Osteoblast (primary cell): ENCODE measurements at regions not wholly inside any gene's neighbourhood (a gene's known extent, or its start where the extent isn't known, plus 50 kb on each side); places are given as distances from the start of the nearest gene placed in this dataset.

Source experiments
- DNase-seq: peaks from one replicate; pipeline ENCODE4 v3.0.0; 2011; ENCODE audit warnings: low spot score, mixed read lengths; ENCODE audit not compliant: insufficient read length; ENCODE audit errors: missing footprints
- H2AFZ ChIP-seq: 2 replicates; pipeline ENCODE4 v1.6.0; 2011; ENCODE audit warnings: mild to moderate bottlenecking, low read length
- H3K27ac ChIP-seq: 2 replicates; pipeline ENCODE4 v1.5.1; 2011; ENCODE audit warnings: mild to moderate bottlenecking, low read depth, low read length, moderate library complexity
- H3K27me3 ChIP-seq: 2 replicates; pipeline ENCODE4 v1.6.0; 2012; ENCODE audit warnings: mild to moderate bottlenecking, control low read depth, inconsistent platforms, low read length, moderate library complexity; ENCODE audit not compliant: insufficient read depth
- H3K36me3 ChIP-seq: 2 replicates; pipeline ENCODE4 v1.5.1; 2011; ENCODE audit warnings: mild to moderate bottlenecking, low read length, control low read depth, moderate library complexity; ENCODE audit not compliant: insufficient read depth
- H3K4me1 ChIP-seq: 2 replicates; pipeline ENCODE4 v1.5.1; 2011; ENCODE audit warnings: mild to moderate bottlenecking, low read length, control low read depth, moderate library complexity; ENCODE audit not compliant: insufficient read depth
- H3K4me2 ChIP-seq: 2 replicates; pipeline ENCODE4 v1.6.0; 2011; ENCODE audit warnings: mild to moderate bottlenecking, low read length; ENCODE audit not compliant: insufficient read depth
- H3K4me3 ChIP-seq: fragments of 200-600 bp; sonication (generic); 3 replicates; pipeline ENCODE4 v1.5.1; 2012; ENCODE audit warnings: mild to moderate bottlenecking, low read length, inconsistent platforms; ENCODE audit not compliant: insufficient read depth
- H3K79me2 ChIP-seq: 2 replicates; pipeline ENCODE4 v1.6.0; 2012; ENCODE audit warnings: mild to moderate bottlenecking, low read length, control low read depth, inconsistent platforms; ENCODE audit not compliant: insufficient read depth
- H3K9me3 ChIP-seq: 2 replicates; pipeline ENCODE4 v1.5.1; 2011; ENCODE audit warnings: low read depth, low read length, control low read depth
- H4K20me1 ChIP-seq: 2 replicates; pipeline ENCODE4 v1.6.0; 2012; ENCODE audit warnings: mild to moderate bottlenecking, low read length, control low read depth; ENCODE audit not compliant: insufficient read depth
- CTCF ChIP-seq: IDR thresholded peaks from 2 replicates; pipeline ENCODE4 v1.5.1; 2011; ENCODE audit warnings: mild to moderate bottlenecking, low read depth, low read length, moderate library complexity; ENCODE audit errors: extremely low read depth

GRCh38 chr1:218101409-218101808 lies 183.7 kb upstream of the RRP15 start:
- no peak for DNase-seq
- no peak for TF ChIP-seq CTCF
- Histone ChIP-seq H3K4me3 (no peak overlapping the region), H2AFZ (no peak overlapping the region), H4K20me1 (no peaks in the 10 kb centered on the region), H3K4me1 (no peaks in the 10 kb centered on the region), H3K4me2 (no peak overlapping the region), H3K27ac (no peak overlapping the region), H3K79me2 (no peaks in the 10 kb centered on the region), H3K27me3 (no peaks in the 10 kb centered on the region), H3K9me3 (no peaks in the 10 kb centered on the region), H3K36me3 (no peaks in the 10 kb centered on the region)

- TF ChIP-seq CTCF: no peak
- no peaks in the 10 kb centered on the region for H3K79me2 ChIP-seq
Observed at GRCh38 chr1:218108034-218108433, 177.1 kb upstream of the RRP15 start.

GRCh38 chr1:218112862-218113261 lies 172.2 kb upstream of the RRP15 start:
- Histone ChIP-seq H3K27me3 (no peaks in the 10 kb centered on the region), H3K27ac (no peak overlapping the region), H3K79me2 (no peaks in the 10 kb centered on the region), H4K20me1 (no peaks in the 10 kb centered on the region), H3K36me3 (no peaks in the 10 kb centered on the region), H3K4me2 (no peak overlapping the region), H3K9me3 (no peaks in the 10 kb centered on the region), H2AFZ (no peak overlapping the region), H3K4me3 (no peak overlapping the region), H3K4me1 (no peaks in the 10 kb centered on the region)
- no peak for DNase-seq
- no peak for TF ChIP-seq CTCF

More at GRCh38 chr1:218108034-218108433, 177.1 kb upstream of the RRP15 start:
- DNase-seq: no peak
- Histone ChIP-seq H3K4me3 (no peak overlapping the region), H3K36me3 (no peaks in the 10 kb centered on the region), H3K4me2 (no peak overlapping the region), H4K20me1 (no peaks in the 10 kb centered on the region), H3K9me3 (no peaks in the 10 kb centered on the region), H3K27me3 (no peaks in the 10 kb centered on the region), H2AFZ (no peak overlapping the region), H3K27ac (no peak overlapping the region), H3K4me1 (no peaks in the 10 kb centered on the region)

GRCh38 chr1:218123968-218124367 lies 161.1 kb upstream of the RRP15 start:
- DNase-seq: no peak
- Histone ChIP-seq H3K79me2 (no peaks in the 10 kb centered on the region), H4K20me1 (no peaks in the 10 kb centered on the region), H3K4me2 (no peak overlapping the region), H2AFZ (no peak overlapping the region), H3K4me3 (no peak overlapping the region), H3K27me3 (no peaks in the 10 kb centered on the region), H3K4me1 (no peaks in the 10 kb centered on the region), H3K27ac (no peak overlapping the region), H3K9me3 (peaks cover 2% of the 10 kb centered on the region), H3K36me3 (no peaks in the 10 kb centered on the region)
- no peak for TF ChIP-seq CTCF
